ENCODE measurements at regions not wholly inside any gene's neighbourhood (a gene's known extent, or its start where the extent isn't known, plus 50 kb on each side); places are given as distances from the start of the nearest gene placed in this dataset.

GRCh38 chr16:50996830-50997186, 154.3 kb downstream of the SALL1 start:
- H3K9me3 Mint-ChIP-seq = no peaks in the 10 kb centered on the region
- no peak for DNase-seq (ENCODE audit: low spot score)
- no peaks in the 10 kb centered on the region for H3K36me3 Mint-ChIP-seq (ENCODE audit: low read depth)
- no peaks in the 10 kb centered on the region for H3K27me3 Mint-ChIP-seq (ENCODE audit: low read depth)
- no peak overlapping the region for H3K4me3 Mint-ChIP-seq
- H3K27ac Mint-ChIP-seq = no peak overlapping the region
- no peaks in the 10 kb centered on the region for H3K4me1 Mint-ChIP-seq (ENCODE audit: low read depth)

DNA sequence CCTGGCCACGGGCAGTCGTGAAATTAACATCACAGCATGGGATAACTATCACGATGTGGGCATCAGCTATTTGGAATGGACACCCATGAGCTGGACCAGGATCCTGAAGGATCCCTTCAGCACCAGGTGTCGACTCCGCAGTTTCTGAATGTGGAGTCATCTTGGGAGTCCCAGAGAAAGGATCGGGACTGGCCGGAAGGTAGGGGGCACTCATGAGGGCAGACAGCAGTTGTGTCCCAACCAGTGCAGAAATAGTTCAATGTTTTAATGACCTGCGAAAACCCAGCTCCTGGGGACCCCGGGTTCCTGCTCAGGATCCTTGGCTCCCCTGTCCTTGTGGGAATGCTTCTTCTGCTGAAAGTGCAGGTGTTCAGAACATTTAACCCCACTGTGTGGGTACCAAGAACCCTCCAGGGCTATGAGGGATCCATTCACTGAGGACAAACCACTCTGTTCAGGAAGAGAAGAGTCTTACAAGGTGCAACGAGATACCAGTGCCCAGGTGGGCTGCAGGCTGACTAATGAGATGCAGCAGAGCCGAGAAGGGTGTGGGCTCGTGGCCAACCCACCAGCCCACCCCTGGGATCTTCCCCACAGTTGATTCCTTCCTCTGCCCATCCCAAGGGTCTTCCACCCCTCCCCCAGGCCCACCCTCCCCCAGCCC, 154.8 kb downstream of the SALL1 start:
- Mint-ChIP-seq H3K4me3 (no peak overlapping the region), H3K27me3 (ENCODE audit: low read depth) (no peaks in the 10 kb centered on the region), H3K36me3 (ENCODE audit: low read depth) (no peaks in the 10 kb centered on the region), H3K27ac (no peak overlapping the region), H3K9me3 (no peaks in the 10 kb centered on the region), H3K4me1 (ENCODE audit: low read depth) (no peaks in the 10 kb centered on the region)
- DNase-seq (ENCODE audit: low spot score) = no peak

DNA sequence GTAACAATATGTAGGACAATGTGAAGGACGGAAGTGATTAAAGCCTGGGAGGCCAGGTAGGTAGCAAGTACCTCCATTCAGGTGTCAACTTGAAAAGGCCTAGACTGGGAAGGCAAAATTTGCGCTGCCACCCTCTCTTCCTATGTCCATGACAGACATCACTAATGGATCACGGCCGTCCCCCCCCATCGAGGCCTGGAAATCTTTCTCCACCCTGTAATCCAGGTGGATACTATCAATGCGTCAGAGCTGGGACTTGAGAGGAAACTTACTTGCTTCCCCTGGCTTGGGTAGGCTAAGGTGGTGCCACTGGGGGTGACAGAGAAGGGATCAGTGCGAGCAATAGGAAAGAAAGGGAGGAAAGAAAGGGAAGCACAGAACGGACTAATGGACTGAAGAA, 156.1 kb downstream of the SALL1 start:
- Mint-ChIP-seq H3K9me3 (no peaks in the 10 kb centered on the region), H3K4me3 (no peak overlapping the region), H3K27me3 (ENCODE audit: low read depth) (no peaks in the 10 kb centered on the region), H3K4me1 (ENCODE audit: low read depth) (no peaks in the 10 kb centered on the region), H3K36me3 (ENCODE audit: low read depth) (no peaks in the 10 kb centered on the region), H3K27ac (no peak overlapping the region)
- DNase-seq (ENCODE audit: low spot score) = no peak

- H3K36me3 Mint-ChIP-seq (ENCODE audit: low read depth) = no peaks in the 10 kb centered on the region
- no peaks in the 10 kb centered on the region for H3K4me1 Mint-ChIP-seq (ENCODE audit: low read depth)
- no peaks in the 10 kb centered on the region for H3K27me3 Mint-ChIP-seq (ENCODE audit: low read depth)
- no peak overlapping the region for H3K4me3 Mint-ChIP-seq
- no peak for DNase-seq (ENCODE audit: low spot score)
- H3K27ac Mint-ChIP-seq = no peak overlapping the region
- H3K9me3 Mint-ChIP-seq = no peaks in the 10 kb centered on the region
These were observed 158.6 kb downstream of the SALL1 start for GRCh38 chr16:50992350-50993032.

- Mint-ChIP-seq H3K27ac (no peak overlapping the region), H3K9me3 (peaks cover 3% of the 10 kb centered on the region), H3K27me3 (ENCODE audit: low read depth) (no peaks in the 10 kb centered on the region), H3K4me1 (ENCODE audit: low read depth) (no peaks in the 10 kb centered on the region), H3K4me3 (no peak overlapping the region), H3K36me3 (ENCODE audit: low read depth) (no peaks in the 10 kb centered on the region)
- DNase-seq (ENCODE audit: low spot score) = no peak
These were observed 159.6 kb downstream of the SALL1 start for GRCh38 chr16:50991436-50991835.

GRCh38 chr16:50991006-50991405, 160.1 kb downstream of the SALL1 start:
- Mint-ChIP-seq H3K36me3 (ENCODE audit: low read depth) (no peaks in the 10 kb centered on the region), H3K4me1 (ENCODE audit: low read depth) (no peaks in the 10 kb centered on the region), H3K4me3 (no peak overlapping the region), H3K27ac (no peak overlapping the region), H3K9me3 (peaks cover 4% of the 10 kb centered on the region), H3K27me3 (ENCODE audit: low read depth) (no peaks in the 10 kb centered on the region)
- DNase-seq (ENCODE audit: low spot score) = no peak

DNA sequence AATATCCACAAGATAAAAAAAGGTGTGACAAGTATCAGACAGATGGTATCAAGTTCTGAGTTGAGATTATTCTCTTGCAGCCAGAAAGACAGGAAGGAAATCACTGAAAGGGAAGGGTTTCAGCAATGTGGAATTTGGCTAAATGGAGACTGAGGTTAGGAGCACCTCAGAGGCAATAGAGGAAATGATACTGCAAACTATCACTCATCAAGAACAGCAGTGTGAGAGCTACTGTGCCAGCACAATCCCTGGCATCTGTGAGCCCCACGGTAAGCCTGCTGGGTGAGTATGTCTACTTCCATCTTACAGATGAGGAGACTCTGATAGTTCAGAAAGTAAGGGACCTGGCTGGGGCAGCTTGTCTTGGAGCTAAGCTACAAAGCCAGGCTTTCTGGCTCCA, 162.0 kb downstream of the SALL1 start:
- H3K9me3 Mint-ChIP-seq = peaks cover 4% of the 10 kb centered on the region
- H3K36me3 Mint-ChIP-seq (ENCODE audit: low read depth) = no peaks in the 10 kb centered on the region
- no peak for DNase-seq (ENCODE audit: low spot score)
- H3K4me3 Mint-ChIP-seq = no peak overlapping the region
- H3K27me3 Mint-ChIP-seq (ENCODE audit: low read depth) = no peaks in the 10 kb centered on the region
- H3K4me1 Mint-ChIP-seq (ENCODE audit: low read depth) = no peaks in the 10 kb centered on the region
- H3K27ac Mint-ChIP-seq = no peak overlapping the region

DNA sequence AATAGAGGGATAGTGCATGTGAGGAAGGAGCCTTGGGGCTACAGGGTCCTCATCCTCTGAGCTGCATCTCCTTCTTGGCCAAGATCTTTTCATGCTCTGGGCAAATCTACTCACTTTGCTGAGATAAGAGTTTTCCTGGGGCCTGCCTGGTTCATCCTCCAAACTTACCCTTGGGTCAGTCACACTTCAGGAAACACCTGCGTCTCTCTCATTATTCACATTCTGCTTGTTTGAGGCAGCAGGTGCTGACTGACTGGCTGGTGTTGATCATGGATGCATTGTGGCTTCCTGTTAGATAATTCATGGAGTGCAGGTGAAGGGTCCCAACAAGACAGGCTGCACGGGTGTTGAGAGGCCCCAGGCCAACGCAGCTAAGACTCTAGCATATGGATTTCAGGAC, 162.6 kb downstream of the SALL1 start:
- H3K4me1 Mint-ChIP-seq (ENCODE audit: low read depth) = no peaks in the 10 kb centered on the region
- H3K9me3 Mint-ChIP-seq = peaks cover 4% of the 10 kb centered on the region
- H3K27ac Mint-ChIP-seq = no peak overlapping the region
- DNase-seq (ENCODE audit: low spot score) = no peak
- H3K4me3 Mint-ChIP-seq = no peak overlapping the region
- H3K27me3 Mint-ChIP-seq (ENCODE audit: low read depth) = no peaks in the 10 kb centered on the region
- no peaks in the 10 kb centered on the region for H3K36me3 Mint-ChIP-seq (ENCODE audit: low read depth)

DNA sequence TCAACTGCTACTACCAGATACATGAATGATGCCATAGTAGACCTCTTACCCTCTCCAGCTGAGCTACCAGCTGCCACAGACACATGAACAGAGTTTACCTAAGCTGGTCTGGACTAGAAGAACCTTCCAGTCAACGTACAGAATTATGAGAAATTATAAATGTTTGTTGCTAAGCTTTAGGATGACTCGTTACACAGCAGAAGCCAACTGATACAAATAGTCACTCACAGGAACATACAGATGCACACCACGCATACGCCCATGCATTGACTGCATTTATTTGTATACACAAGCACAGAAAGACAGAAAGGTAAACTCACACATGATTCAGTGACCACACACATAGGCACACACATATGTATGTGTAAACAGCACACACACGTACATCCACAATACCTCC, 164.6 kb downstream of the SALL1 start:
- Mint-ChIP-seq H3K4me3 (no peak overlapping the region), H3K9me3 (peaks cover 4% of the 10 kb centered on the region), H3K27me3 (ENCODE audit: low read depth) (no peaks in the 10 kb centered on the region), H3K4me1 (ENCODE audit: low read depth) (no peaks in the 10 kb centered on the region), H3K36me3 (ENCODE audit: low read depth) (no peaks in the 10 kb centered on the region), H3K27ac (no peak overlapping the region)
- DNase-seq (ENCODE audit: low spot score) = no peak

- no peak for DNase-seq (ENCODE audit: low spot score)
- Mint-ChIP-seq H3K9me3 (peaks cover 4% of the 10 kb centered on the region), H3K36me3 (ENCODE audit: low read depth) (no peaks in the 10 kb centered on the region), H3K4me3 (no peak overlapping the region), H3K4me1 (ENCODE audit: low read depth) (no peaks in the 10 kb centered on the region), H3K27me3 (ENCODE audit: low read depth) (no peaks in the 10 kb centered on the region), H3K27ac (no peak overlapping the region)
These were observed 165.3 kb downstream of the SALL1 start for GRCh38 chr16:50985733-50986132.

- no peaks in the 10 kb centered on the region for H3K4me1 Mint-ChIP-seq (ENCODE audit: low read depth)
- no peak overlapping the region for H3K4me3 Mint-ChIP-seq
- H3K27ac Mint-ChIP-seq = no peak overlapping the region
- H3K27me3 Mint-ChIP-seq (ENCODE audit: low read depth) = no peaks in the 10 kb centered on the region
- peaks cover 4% of the 10 kb centered on the region for H3K9me3 Mint-ChIP-seq
- no peaks in the 10 kb centered on the region for H3K36me3 Mint-ChIP-seq (ENCODE audit: low read depth)
- DNase-seq (ENCODE audit: low spot score) = no peak
These were observed 166.4 kb downstream of the SALL1 start for GRCh38 chr16:50984688-50985087.

GRCh38 chr16:50982808-50983207, 168.3 kb downstream of the SALL1 start:
- H3K4me3 Mint-ChIP-seq = no peak overlapping the region
- H3K27ac Mint-ChIP-seq = no peak overlapping the region
- H3K27me3 Mint-ChIP-seq (ENCODE audit: low read depth) = no peaks in the 10 kb centered on the region

DNA sequence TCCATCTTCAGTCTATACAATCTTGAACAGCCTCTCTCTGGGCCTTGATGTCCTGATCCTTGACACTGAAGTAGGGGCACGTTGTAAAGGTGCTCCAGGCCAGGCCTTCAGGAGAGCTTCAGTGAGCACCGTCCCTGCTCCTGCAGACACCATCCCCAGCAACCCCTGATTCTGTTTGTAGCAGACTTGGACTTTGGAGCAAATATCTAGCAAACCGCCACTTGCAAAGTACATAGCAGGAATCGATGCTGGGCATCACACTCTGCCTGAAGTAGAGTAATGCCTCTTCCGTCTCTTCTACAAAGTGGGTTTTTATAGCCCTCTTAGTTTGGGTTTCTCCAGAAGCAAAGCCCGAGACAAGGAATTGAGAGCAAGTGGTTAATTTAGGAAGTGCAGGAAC, 169.1 kb downstream of the SALL1 start:
- Mint-ChIP-seq H3K9me3 (peaks cover 4% of the 10 kb centered on the region), H3K27ac (no peak overlapping the region), H3K27me3 (ENCODE audit: low read depth) (no peaks in the 10 kb centered on the region), H3K4me1 (ENCODE audit: low read depth) (no peaks in the 10 kb centered on the region), H3K36me3 (ENCODE audit: low read depth) (no peaks in the 10 kb centered on the region), H3K4me3 (no peak overlapping the region)
- no peak for DNase-seq (ENCODE audit: low spot score)

More at GRCh38 chr16:50982808-50983207, 168.3 kb downstream of the SALL1 start:
- DNase-seq (ENCODE audit: low spot score) = no peak
- Mint-ChIP-seq H3K4me1 (ENCODE audit: low read depth) (no peaks in the 10 kb centered on the region), H3K36me3 (ENCODE audit: low read depth) (no peaks in the 10 kb centered on the region), H3K9me3 (peaks cover 4% of the 10 kb centered on the region)

GRCh38 chr16:50980666-50981065, 170.4 kb downstream of the SALL1 start:
- no peak overlapping the region for H3K4me3 Mint-ChIP-seq
- no peaks in the 10 kb centered on the region for H3K9me3 Mint-ChIP-seq
- DNase-seq (ENCODE audit: low spot score) = no peak
- no peak overlapping the region for H3K27ac Mint-ChIP-seq
- H3K4me1 Mint-ChIP-seq (ENCODE audit: low read depth) = no peaks in the 10 kb centered on the region
- no peaks in the 10 kb centered on the region for H3K27me3 Mint-ChIP-seq (ENCODE audit: low read depth)
- no peaks in the 10 kb centered on the region for H3K36me3 Mint-ChIP-seq (ENCODE audit: low read depth)

All from T-helper 2 cell treated with Interferon-gamma antibody and Interleukin-4, amounts not matched to agents 5 μg/mL and 100 μg/mL, for 36 hours (primary cell).